WTC11 (cell line): ENCODE measurements at regions not wholly inside any gene's neighbourhood (a gene's known extent, or its start where the extent isn't known, plus 50 kb on each side); places are given as distances from the start of the nearest gene placed in this dataset.

Experiments used
- ATAC-seq: fragments of 200-7000 bp; cut with Tn5 transposase; 2 replicates; pipeline ENCODE4 v1.10.0; 2021; ENCODE audit warnings: mild to moderate bottlenecking, moderate library complexity
- CTCF ChIA-PET: fragments of 300-600 bp; sonication (Branson Sonifier 250); formaldehyde crosslinking; loops from one replicate; lab custom pipeline; 2021; ENCODE audit warnings: antibody characterized with exemption; lab: Charles Lee
- POLR2A ChIA-PET: fragments of 350-600 bp; sonication (Branson Sonifier 250); formaldehyde crosslinking; loops from one replicate; lab custom pipeline; 2021; ENCODE audit warnings: antibody characterized with exemption; lab: Charles Lee
- DNase-seq: peaks from one replicate; pipeline ENCODE4 v3.0.0; 2021; ENCODE audit warnings: low spot score
- H3K27ac Mint-ChIP-seq: 2 replicates; pipeline ENCODE4 v1.8.0; 2021; ENCODE audit warnings: mixed read lengths
- H3K27me3 Mint-ChIP-seq: 2 replicates; pipeline ENCODE4 v1.8.0; 2021; ENCODE audit warnings: low read depth, mild to moderate bottlenecking, moderate library complexity, mixed read lengths
- H3K36me3 Mint-ChIP-seq: 2 replicates; pipeline ENCODE4 v1.8.0; 2021; ENCODE audit warnings: mixed read lengths
- H3K4me1 Mint-ChIP-seq: 2 replicates; pipeline ENCODE4 v1.8.0; 2022; ENCODE audit warnings: mixed read lengths
- H3K4me3 Mint-ChIP-seq: 2 replicates; pipeline ENCODE4 v1.8.0; 2021; ENCODE audit warnings: mild to moderate bottlenecking, moderate library complexity, mixed read lengths
- H3K9me3 Mint-ChIP-seq: 2 replicates; pipeline ENCODE4 v1.8.0; 2021; ENCODE audit warnings: mixed read lengths
- ATF2 ChIP-seq: sonication (generic); formaldehyde crosslinking; IDR thresholded peaks from 2 replicates; pipeline ENCODE4 v1.8.1; 2022; ENCODE audit warnings: low read depth, missing genetic modification reagents, borderline replicate concordance
- CBFB ChIP-seq: sonication (generic); formaldehyde crosslinking; IDR thresholded peaks from 2 replicates; pipeline ENCODE4 v1.8.1; 2022; ENCODE audit warnings: mild to moderate bottlenecking, low read depth, missing genetic modification reagents
- CREM ChIP-seq: sonication (generic); formaldehyde crosslinking; IDR thresholded peaks from 2 replicates; pipeline ENCODE4 v1.8.1; 2022; ENCODE audit warnings: mild to moderate bottlenecking, missing genetic modification reagents, moderate library complexity
- E2F1 ChIP-seq: sonication (generic); formaldehyde crosslinking; IDR thresholded peaks from 2 replicates; pipeline ENCODE4 v1.8.0; 2022; ENCODE audit warnings: mild to moderate bottlenecking, missing genetic modification reagents
- E2F4 ChIP-seq: sonication (generic); formaldehyde crosslinking; IDR thresholded peaks from 2 replicates; pipeline ENCODE4 v1.8.1; 2022; ENCODE audit warnings: low read depth, mild to moderate bottlenecking, moderate library complexity, missing genetic modification reagents, borderline replicate concordance
- KAT7 ChIP-seq: sonication (generic); formaldehyde crosslinking; IDR thresholded peaks from 2 replicates; pipeline ENCODE4 v1.8.1; 2023; ENCODE audit warnings: missing genetic modification reagents, mild to moderate bottlenecking, borderline replicate concordance
- NFYB ChIP-seq: sonication (generic); formaldehyde crosslinking; conservative IDR thresholded peaks from 2 replicates; pipeline ENCODE4 v1.8.0; 2022; ENCODE audit warnings: low read depth, missing genetic modification reagents
- TEAD4 ChIP-seq: sonication (generic); formaldehyde crosslinking; IDR thresholded peaks from 2 replicates; pipeline ENCODE4 v1.8.0; 2022; ENCODE audit warnings: mild to moderate bottlenecking, missing genetic modification reagents
- USF2 ChIP-seq: sonication (generic); formaldehyde crosslinking; IDR thresholded peaks from 2 replicates; pipeline ENCODE4 v1.8.1; 2023; ENCODE audit warnings: mild to moderate bottlenecking, missing genetic modification reagents, moderate library complexity
- ZBTB21 ChIP-seq: sonication (generic); formaldehyde crosslinking; IDR thresholded peaks from 2 replicates; pipeline ENCODE4 v1.8.1; 2023; ENCODE audit warnings: mild to moderate bottlenecking, missing genetic modification reagents, borderline replicate concordance
- ZNF121 ChIP-seq: sonication (generic); formaldehyde crosslinking; IDR thresholded peaks from 2 replicates; pipeline ENCODE4 v1.8.0; 2023; ENCODE audit warnings: missing genetic modification reagents
- ZNF232 ChIP-seq: sonication (generic); formaldehyde crosslinking; IDR thresholded peaks from 2 replicates; pipeline ENCODE4 v1.8.0; 2022; ENCODE audit warnings: mild to moderate bottlenecking, missing genetic modification reagents
- ZNF423 ChIP-seq: fragments of 250-450 bp; sonication (Bioruptor Pico); IDR thresholded peaks from 2 replicates; pipeline ENCODE4 v2.1.2; 2022; ENCODE audit warnings: mild to moderate bottlenecking, moderate library complexity
- TF ChIP-seq, protein P1 (sequence below): fragments of 250-450 bp; sonication (Bioruptor Pico); IDR thresholded peaks from 2 replicates; pipeline ENCODE4 v1.9.0; 2021; ENCODE audit warnings: mild to moderate bottlenecking
- TF ChIP-seq, protein P2 (sequence below): sonication (generic); formaldehyde crosslinking; IDR thresholded peaks from 2 replicates; pipeline ENCODE4 v1.8.1; 2023; ENCODE audit warnings: mild to moderate bottlenecking, missing genetic modification reagents, borderline replicate concordance

DNA sequence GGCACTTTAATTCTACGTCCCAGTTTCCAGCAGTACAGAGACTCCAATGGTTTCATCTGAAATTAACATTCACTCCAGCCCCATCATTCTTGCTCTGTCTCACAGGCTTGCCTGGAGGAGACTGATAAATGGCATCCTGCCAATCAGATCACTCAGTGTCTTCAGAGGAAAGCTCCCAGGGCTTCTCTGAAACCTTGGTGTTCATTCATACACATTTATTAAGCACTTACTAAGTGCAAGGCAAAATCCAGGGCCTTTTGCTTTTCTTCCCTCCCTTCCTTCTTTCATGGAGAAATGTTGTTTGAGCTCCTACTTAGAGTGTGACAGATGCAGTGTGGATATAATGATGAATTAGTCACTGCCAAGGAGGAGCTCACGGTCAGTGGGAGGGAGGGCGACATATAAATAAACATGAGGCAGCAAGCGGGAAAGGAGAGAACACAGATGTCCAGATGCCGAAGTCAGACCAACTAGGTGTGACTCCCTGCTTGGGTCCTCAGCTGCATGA is 106.7 kb upstream of the DTNBP1 start:
- Mint-ChIP-seq H3K4me3 (no peak overlapping the region), H3K27ac (no peak overlapping the region), H3K9me3 (no peaks in the 10 kb centered on the region), H3K36me3 (no peaks in the 10 kb centered on the region), H3K4me1 (no peaks in the 10 kb centered on the region), H3K27me3 (no peaks in the 10 kb centered on the region; the same call in 1 of the 2 replicates)
- POLR2A ChIA-PET, result no interaction called here
- no peak for TF ChIP-seq USF2
- no peak for TF ChIP-seq ZNF423 (CRISPR knock-in tag)
- CTCF ChIA-PET, result interaction anchor here (1.0 to 1.5 kb wide), 2 partner anchors 78 to 414 kb away, joined by 3 to 4 read pairs; no protein-coding TSS in a partner anchor
- no peak for ATAC-seq
- no peak for DNase-seq

- TF ChIP-seq, protein P1, sequence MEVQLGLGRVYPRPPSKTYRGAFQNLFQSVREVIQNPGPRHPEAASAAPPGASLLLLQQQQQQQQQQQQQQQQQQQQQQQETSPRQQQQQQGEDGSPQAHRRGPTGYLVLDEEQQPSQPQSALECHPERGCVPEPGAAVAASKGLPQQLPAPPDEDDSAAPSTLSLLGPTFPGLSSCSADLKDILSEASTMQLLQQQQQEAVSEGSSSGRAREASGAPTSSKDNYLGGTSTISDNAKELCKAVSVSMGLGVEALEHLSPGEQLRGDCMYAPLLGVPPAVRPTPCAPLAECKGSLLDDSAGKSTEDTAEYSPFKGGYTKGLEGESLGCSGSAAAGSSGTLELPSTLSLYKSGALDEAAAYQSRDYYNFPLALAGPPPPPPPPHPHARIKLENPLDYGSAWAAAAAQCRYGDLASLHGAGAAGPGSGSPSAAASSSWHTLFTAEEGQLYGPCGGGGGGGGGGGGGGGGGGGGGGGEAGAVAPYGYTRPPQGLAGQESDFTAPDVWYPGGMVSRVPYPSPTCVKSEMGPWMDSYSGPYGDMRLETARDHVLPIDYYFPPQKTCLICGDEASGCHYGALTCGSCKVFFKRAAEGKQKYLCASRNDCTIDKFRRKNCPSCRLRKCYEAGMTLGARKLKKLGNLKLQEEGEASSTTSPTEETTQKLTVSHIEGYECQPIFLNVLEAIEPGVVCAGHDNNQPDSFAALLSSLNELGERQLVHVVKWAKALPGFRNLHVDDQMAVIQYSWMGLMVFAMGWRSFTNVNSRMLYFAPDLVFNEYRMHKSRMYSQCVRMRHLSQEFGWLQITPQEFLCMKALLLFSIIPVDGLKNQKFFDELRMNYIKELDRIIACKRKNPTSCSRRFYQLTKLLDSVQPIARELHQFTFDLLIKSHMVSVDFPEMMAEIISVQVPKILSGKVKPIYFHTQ (CRISPR knock-in tag), result no peak
- TF ChIP-seq KAT7 (no peak), TEAD4 (no peak), CBFB (no peak), E2F1 (no peak), ZBTB21 (CRISPR knock-in tag) (no peak), ZNF121 (CRISPR knock-in tag) (no peak), NFYB (CRISPR knock-in tag) (no peak), CREM (CRISPR knock-in tag) (no peak), E2F4 (CRISPR knock-in tag) (no peak), ZNF232 (CRISPR knock-in tag) (no peak), ATF2 (CRISPR knock-in tag) (no peak), USF2 (no peak)
- TF ChIP-seq, protein P2, sequence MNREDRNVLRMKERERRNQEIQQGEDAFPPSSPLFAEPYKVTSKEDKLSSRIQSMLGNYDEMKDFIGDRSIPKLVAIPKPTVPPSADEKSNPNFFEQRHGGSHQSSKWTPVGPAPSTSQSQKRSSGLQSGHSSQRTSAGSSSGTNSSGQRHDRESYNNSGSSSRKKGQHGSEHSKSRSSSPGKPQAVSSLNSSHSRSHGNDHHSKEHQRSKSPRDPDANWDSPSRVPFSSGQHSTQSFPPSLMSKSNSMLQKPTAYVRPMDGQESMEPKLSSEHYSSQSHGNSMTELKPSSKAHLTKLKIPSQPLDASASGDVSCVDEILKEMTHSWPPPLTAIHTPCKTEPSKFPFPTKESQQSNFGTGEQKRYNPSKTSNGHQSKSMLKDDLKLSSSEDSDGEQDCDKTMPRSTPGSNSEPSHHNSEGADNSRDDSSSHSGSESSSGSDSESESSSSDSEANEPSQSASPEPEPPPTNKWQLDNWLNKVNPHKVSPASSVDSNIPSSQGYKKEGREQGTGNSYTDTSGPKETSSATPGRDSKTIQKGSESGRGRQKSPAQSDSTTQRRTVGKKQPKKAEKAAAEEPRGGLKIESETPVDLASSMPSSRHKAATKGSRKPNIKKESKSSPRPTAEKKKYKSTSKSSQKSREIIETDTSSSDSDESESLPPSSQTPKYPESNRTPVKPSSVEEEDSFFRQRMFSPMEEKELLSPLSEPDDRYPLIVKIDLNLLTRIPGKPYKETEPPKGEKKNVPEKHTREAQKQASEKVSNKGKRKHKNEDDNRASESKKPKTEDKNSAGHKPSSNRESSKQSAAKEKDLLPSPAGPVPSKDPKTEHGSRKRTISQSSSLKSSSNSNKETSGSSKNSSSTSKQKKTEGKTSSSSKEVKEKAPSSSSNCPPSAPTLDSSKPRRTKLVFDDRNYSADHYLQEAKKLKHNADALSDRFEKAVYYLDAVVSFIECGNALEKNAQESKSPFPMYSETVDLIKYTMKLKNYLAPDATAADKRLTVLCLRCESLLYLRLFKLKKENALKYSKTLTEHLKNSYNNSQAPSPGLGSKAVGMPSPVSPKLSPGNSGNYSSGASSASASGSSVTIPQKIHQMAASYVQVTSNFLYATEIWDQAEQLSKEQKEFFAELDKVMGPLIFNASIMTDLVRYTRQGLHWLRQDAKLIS (CRISPR knock-in tag), result no peak
- TF ChIP-seq, all 79 proteins: peak for 0
- Mint-ChIP-seq H3K9me3 (no peaks in the 10 kb centered on the region), H3K4me1 (peaks cover 2% of the 10 kb centered on the region), H3K27me3 (no peaks in the 10 kb centered on the region; the same call in 1 of the 2 replicates), H3K27ac (no peak overlapping the region), H3K36me3 (no peaks in the 10 kb centered on the region), H3K4me3 (no peak overlapping the region)
- DNase-seq (no peak), ATAC-seq (no peak)
- ChIA-PET CTCF (interaction anchor here (1.5 kb wide), 1 partner anchor 414 kb away, joined by 4 read pairs; no protein-coding TSS in a partner anchor), POLR2A (no interaction called here)
These were observed 106.2 kb upstream of the DTNBP1 start for GRCh38 chr6:15768999-15769398.
